GM12873 (cell line): ENCODE measurements at regions not wholly inside any gene's neighbourhood (a gene's known extent, or its start where the extent isn't known, plus 50 kb on each side); places are given as distances from the start of the nearest gene placed in this dataset.

Experiments
- CTCF ChIP-seq: IDR thresholded peaks from 2 replicates; pipeline ENCODE4 v1.5.1; 2012; ENCODE audit warnings: low read depth, mild to moderate bottlenecking, moderate library complexity, low read length, control low read depth; ENCODE audit not compliant: insufficient read depth; ENCODE audit errors: missing control alignments

GRCh38 chr2:20879221-20879620 lies 56.3 kb upstream of the LDAH start:
- TF ChIP-seq CTCF: no peak

GRCh38 chr2:20877960-20878359 lies 55.1 kb upstream of the LDAH start:
- no peak for TF ChIP-seq CTCF
